T47D (cell line): ENCODE measurements at regions not wholly inside any gene's neighbourhood (a gene's known extent, or its start where the extent isn't known, plus 50 kb on each side); places are given as distances from the start of the nearest gene placed in this dataset.

Source experiments
- DNase-seq, 2 experiments: peaks; one replicate each; pipeline versions ENCODE4 v3.0.0 to v3.0.0-alpha.2; 2011 to 2012; ENCODE audit warnings: low read depth in 1 of 2, low spot score in 1 of 2
- JUND ChIP-seq: IDR thresholded peaks from 2 replicates; pipeline ENCODE4 v1.6.1; 2012; ENCODE audit warnings: low read depth
- in situ Hi-C: cut with HindIII; loops from 2 replicates; pipeline ENCODE4 v1.10.0; 2016; ENCODE audit warnings: low sequenced_read_pairs, low pct_unique_long_range_greater_than_20kb

DNA sequence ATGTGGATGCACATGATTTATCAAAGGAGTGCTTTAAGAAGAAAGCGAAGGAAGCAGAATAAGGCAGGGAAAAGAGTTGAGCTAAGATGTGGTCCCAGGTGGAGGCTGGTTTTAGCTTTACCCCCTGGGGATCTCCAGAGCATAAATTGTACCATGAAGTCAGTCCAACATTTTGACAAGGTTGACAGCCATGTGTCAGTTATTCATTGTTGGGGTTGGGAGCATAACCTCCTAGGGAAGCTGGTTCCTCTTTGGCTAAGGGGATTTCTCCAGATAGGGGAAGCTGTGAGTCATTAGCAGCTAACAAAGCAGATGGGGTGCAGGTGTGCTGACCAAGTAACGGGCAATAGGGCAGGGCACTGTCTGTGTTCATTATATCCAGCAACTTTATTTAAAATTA is 123.7 kb upstream of the IGSF10 start:
- in situ Hi-C loops = no loop called here

DNA sequence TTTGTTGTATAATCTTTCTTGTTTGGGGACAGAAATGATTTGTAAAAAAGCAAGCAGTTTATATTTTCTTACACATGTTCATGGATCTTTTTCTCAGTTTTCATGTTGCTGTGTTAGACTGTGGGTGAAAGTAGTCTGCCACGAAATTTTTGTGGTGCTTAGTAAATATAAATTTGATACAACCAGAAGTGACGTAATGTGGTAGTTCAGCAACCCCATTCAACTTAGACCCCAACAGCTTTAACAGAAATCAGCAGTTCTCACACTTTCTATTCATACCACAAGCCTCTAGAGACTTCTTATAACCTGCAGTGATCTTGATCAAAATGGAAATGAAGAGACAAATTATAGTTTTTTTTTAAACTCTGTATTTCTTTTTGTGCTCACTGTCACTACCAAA is 120.2 kb upstream of the IGSF10 start:
- TF ChIP-seq JUND = no peak
- no peak for DNase-seq
- in situ Hi-C loops = no loop called here

More for the DNA sequence above, 123.7 kb upstream of the IGSF10 start:
- no peak for DNase-seq
- no peak for TF ChIP-seq JUND

DNA sequence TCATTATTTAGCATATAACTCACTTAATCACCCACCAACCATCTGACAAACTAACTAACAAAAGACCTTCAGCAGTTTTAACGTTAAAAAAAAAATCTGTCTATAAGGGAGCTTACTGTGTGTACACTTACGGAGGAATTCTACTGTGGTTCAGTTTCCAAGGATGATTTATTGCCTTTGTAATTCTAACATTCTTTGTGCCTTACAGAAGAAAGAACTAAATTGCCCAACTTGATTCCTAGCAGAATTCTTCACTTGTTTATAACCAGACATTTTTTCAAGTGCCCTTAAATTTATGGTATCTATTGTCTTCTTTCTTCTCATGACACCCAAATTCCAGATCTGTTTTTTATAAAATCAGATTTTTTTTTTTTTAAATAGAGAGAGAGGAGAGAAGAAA is 119.7 kb upstream of the IGSF10 start:
- DNase-seq = peak in 1 of 2 experiments; percentile 25
- in situ Hi-C loops = no loop called here

DNA sequence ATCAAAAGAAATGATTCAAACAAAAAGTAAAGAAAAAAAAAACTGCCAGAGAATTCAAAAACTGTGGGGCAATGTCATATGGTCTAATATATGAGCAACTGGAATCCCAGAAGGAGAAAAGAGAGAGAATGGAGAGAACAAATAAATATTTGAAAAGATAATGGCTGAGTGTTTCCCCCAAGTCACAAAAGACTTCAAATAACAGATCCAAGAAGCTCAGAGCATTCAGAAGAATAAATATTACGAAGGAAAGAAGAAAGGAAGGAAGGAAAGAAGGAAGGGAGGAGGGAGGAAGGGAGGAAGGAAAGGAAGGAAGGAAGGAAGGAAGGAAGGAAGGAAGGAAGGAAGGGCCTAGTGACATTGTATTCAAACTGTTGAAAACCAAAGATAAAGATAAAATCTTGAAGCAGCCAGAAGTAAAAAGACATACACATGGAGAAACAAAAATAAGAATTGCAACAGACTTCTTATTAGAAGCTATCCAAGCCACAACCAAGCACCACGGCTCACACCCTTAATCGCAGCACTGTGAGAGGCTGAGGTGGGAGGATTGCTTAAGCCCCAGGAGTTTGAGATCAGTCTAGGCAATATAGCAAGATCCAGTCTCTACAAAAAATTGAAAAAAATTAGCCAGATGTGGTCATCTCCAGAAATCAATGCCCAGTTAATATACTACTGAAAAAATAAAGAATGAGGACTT is 118.9 kb upstream of the IGSF10 start:
- no peak for DNase-seq
- TF ChIP-seq JUND = no peak
- in situ Hi-C loops = no loop called here

More for the DNA sequence above, 119.7 kb upstream of the IGSF10 start:
- TF ChIP-seq JUND = no peak

DNA sequence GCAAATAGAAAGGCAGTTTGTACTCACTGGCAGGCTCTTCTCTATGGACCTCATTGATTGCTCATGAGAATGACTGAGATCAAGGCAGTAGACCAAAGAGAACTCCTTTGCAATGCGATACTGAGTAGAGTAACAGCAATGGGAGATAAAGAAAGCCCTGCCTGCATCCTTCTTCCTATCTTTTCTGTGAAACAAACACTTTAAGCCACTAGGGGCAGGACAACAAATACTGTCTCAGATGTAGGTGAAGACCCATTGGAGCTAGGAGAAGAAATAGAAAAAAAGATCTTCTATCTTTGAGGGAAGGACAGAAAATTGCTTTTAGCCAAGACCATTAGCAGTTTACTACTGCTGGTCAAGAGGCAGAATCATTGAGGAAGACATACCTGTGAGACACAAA is 117.6 kb upstream of the IGSF10 start:
- no peak for TF ChIP-seq JUND
- DNase-seq = no peak
- in situ Hi-C loops = no loop called here

DNA sequence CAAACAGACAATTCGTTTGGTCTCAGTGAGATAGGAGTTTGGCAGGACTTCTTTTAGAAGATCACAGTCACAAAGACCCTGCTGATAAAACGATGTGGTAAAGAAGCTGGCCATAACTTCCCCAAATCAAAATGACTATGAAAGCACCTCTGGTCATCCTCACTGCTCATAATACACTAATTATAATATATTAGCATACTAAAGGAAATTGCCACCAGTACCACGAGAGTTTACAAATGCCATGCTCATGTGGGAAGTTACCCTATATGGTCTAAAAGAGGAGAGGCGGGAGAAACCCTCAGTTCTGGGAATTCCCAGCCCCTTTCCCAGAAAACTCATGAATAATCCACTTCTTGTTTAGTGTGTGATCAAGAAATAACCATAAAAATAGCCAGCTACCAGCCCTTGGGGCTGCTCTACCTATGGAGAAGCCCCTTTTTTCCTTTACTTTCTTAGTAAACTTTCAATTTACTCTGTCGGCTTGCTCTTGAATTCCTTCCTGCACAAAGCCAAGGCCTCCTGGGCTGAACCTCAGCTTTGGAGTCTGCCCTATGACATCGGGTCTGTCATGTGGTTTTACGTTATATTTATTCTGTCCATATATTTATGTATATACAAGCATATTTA is 115.8 kb upstream of the IGSF10 start:
- no peak for TF ChIP-seq JUND
- no peak for DNase-seq
- in situ Hi-C loops = no loop called here

DNA sequence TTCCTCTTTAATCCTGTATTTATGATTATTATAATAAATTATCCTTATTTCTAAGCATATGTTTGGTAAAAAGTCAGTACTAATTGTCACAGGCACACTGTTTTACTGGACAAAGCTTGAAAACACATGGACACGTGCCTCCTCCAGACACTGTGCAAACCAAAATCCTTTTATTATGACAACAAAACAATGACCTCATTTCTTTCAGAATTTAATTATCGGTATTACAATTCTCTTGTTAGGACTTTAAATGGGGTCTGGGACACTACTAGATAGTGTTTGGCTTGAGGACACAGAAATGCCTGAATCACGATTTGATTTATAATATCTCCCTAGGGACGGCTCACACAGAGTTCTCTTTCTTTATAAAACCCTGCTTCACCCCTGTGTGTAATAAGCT is 107.3 kb upstream of the IGSF10 start:
- in situ Hi-C loops = no loop called here
- TF ChIP-seq JUND = no peak
- no peak for DNase-seq

DNA sequence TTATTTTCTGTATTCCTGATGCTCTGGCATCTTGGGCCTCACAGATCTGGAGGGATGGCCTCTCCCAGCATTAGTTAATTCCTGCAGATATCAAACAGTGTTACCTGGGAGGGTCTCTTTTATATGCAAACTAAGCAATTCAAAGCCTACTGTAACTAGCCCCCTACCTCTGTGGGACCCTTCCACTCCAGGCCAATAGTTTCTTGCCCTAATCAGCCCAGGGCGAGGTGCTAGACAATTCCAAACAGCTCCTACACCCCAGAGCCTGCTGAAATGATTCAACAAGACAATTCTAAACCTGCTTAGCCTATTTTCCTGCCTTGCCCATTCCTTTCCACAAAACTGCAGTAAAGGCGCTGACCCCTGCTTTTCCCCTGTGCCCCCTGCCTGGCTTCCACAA is 106.6 kb upstream of the IGSF10 start:
- in situ Hi-C loops = no loop called here
- no peak for TF ChIP-seq JUND
- no peak for DNase-seq

DNA sequence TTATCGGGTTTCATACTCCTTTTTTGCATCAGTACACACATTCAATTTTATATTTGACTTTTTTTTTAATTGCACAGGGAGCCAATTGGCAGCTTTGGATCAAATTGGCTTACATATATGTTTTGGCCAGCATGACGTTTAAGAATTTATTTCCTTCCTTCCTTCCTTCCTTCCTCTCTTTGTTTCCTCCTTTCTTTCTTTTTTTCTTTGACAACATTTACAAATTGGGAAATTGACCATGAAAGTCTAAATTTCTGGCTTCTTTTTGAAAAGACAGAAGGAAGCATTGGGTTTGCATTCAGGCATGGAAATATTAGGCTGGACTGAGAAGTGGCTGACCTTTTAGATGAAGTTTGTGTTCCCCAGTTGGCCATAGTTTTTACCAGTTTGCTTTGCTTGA is 103.4 kb upstream of the IGSF10 start:
- DNase-seq = no peak
- in situ Hi-C loops = no loop called here
- no peak for TF ChIP-seq JUND

DNA sequence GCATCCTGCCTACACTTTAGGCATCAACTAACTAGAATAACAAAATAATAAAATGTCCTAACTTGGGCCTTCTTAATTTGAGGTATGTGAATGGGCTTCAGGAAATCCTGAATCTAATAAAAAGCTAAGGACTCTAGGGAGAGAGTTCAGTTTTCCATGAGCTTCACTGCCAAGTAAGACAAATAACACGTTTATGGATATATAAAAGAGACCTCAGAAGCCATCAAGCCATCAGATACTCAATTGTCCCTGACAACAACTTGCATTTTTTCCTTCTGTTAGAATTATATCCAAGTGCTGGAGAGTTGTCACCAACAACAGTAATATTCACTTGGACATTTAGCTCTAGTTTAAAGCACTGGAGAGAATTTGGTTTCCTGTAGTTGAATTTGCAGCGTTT is 102.4 kb upstream of the IGSF10 start:
- no peak for DNase-seq
- in situ Hi-C loops = no loop called here
- no peak for TF ChIP-seq JUND

DNA sequence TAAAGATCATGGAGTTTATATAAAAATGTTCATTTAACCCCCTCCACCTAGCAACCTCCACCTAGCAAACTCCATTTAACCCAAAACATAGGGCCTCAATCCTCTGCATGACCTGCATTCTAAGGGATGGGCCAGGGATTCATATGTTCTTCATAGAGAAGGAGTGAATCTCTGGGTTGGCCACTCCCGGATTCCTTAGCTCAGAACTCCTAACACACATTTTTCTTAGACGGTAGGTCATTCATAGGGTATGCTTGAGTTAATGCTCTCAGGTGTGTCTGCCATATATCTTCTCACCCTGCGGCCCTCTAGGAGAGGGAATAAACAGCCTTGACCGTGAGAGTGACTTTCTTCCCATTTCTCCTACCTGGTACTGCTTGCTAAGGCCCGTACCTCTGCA is 102.0 kb upstream of the IGSF10 start:
- no peak for TF ChIP-seq JUND
- in situ Hi-C loops = no loop called here
- no peak for DNase-seq

DNA sequence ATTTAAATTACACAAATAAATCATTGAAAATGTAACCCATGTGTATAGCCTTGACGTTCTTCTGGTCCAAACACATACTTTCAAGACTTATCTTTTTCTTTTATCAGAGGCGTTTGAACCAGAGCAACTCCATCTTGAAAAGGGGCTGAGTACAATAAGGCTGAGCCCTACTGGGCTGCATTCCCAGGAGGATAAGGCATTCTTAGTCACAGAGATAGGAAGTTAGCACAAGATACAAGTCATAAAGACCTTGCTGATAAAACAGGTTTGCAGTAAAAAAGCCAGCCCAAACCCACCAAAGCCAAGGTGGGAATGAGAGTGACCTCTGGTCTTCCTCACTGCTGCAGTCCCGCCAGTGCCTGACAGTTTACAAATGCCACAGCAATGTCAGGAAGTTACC is 101.0 kb upstream of the IGSF10 start:
- no peak for TF ChIP-seq JUND
- in situ Hi-C loops = no loop called here
- DNase-seq = no peak

DNA sequence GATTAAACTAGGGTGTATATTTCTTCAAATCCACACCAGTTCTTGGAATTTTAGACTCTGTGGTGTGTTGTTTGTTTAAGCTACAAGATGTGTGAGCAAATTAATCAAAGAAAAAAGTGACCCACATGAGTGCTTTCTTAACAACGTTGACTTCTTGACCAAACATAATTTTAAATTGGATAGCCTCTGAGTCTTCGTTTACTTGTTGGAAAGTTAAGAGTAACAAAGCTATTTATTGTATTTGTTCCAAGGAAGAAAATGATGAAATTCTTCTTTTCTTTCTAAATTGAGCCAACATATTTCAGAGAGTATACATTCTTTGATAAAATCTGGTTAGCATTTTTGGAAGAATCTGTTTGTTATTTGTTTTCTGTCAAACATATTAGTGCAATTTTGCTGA is 99.9 kb upstream of the IGSF10 start:
- in situ Hi-C loops = no loop called here
- no peak for DNase-seq
- TF ChIP-seq JUND = no peak

DNA sequence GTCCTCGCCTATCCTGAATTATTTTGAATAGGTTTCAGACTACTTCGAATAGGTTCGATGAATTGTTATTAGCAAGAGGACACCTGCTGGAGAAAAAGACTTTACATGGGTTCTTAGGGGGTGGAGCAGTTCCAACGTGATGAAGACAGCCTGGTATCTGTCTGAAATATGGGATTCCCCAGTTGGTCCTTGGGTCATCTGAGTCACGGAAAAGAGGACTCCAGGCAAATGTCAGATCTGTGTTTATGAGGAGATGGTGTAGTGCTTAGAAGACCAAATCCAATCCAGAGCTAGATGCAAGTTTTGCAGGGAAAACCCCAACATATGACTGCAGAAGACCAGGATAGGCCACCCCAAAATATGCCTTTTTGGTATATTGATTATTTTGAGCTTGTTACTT is 98.9 kb upstream of the IGSF10 start:
- no peak for DNase-seq
- TF ChIP-seq JUND = no peak
- in situ Hi-C loops = no loop called here
